ENCODE measurements at regions not wholly inside any gene's neighbourhood (a gene's known extent, or its start where the extent isn't known, plus 50 kb on each side); places are given as distances from the start of the nearest gene placed in this dataset.

GRCh38 chr3:162111861-162112260 lies 615.3 kb downstream of the OTOL1 start:
- TF ChIP-seq EGR1 (IDR thresholded peaks at IDR 0.05) (no peak), TEAD4 (IDR thresholded peaks at IDR 0.05) (no peak)
